ENCODE measurements at regions not wholly inside any gene's neighbourhood (a gene's known extent, or its start where the extent isn't known, plus 50 kb on each side); places are given as distances from the start of the nearest gene placed in this dataset.

- peak; percentile 75 to 83 for DNase-seq
Measured at GRCh38 chr16:86018487-86018886, 119.5 kb downstream of the IRF8 start.

- DNase-seq, result no peak
Measured at GRCh38 chr16:86018941-86019340, 120.0 kb downstream of the IRF8 start.

- no peak for DNase-seq
Measured at GRCh38 chr16:86019446-86020047, 120.6 kb downstream of the IRF8 start.

DNA sequence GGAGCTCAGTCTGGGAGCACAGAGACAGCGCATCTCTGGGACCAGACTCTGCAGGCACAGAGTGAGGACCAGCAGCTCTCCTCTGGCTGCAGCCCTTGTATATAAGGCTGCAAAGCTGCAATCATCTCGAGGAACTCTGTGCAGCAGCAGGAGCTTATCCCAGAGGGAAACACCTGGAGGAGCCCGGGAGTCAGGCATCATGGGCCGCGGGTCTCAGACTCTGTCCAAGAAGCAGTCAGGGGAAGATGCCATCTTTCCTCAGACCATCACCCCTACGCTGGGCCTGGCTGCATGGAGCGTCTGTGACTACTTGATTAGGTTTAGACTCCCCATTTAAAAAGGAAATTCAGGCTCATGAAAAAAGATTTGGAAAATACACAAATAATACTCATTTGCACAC, 122.0 kb downstream of the IRF8 start:
- no peak for DNase-seq

GRCh38 chr16:86022381-86022960, 123.5 kb downstream of the IRF8 start:
- no peak for DNase-seq

GRCh38 chr16:86024210-86024609, 125.2 kb downstream of the IRF8 start:
- no peak for DNase-seq

DNA sequence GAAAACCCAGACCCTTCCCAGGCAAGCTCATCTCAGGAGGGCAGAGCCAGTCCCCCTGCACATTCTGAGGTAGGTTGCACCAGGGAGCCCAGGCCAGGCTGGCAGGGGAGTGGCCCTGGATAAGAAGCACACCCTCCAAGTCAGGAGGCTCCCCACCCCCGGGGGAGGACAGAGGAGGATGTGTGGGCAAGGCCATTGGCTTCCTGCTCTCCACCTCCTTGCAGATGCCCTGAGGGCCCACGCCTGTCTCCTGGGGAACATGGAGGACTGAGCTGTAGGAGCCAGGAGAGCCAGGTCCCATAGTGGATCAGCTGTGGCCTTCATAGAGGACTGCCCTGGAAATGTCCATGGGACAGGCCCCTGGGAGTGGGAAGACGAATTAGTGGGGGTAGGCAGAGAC, 126.7 kb downstream of the IRF8 start:
- DNase-seq, result no peak

DNA sequence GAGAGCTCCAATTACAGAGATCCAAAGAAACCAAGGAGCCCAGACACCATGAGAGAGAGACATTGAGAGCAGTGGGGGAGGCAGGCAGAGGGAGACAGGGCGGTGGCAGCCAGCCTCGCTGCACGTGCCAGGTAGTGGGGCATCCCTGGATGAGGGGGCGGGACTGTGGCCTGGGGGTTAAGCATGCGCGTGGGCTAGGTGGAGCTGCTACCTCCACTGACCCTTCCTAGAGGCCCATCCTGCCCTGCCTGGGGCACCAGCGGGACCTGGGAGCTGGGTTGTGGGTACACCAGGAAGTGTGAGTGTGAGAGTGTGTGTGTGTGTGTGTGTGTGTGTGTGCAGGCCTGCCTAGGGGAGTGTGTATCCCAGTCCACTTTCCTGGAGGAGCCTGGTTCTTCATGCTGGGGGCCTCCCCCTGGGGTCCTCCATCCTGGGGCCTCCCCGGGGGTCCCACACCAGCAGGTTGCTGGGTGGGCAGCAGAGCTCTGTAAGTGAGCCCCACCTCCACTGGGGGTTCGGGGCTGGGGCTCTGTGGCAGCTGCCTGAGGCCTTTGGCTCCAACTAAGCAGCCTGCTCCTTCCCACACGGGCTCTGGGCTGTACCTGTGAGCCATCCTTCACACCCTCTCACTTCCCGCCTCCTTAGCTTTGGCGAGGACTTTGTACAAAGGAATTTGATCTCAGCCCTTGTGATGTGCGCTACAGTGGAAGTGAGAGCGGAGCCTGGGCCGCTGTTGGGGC, 127.4 kb downstream of the IRF8 start:
- no peak for DNase-seq

DNA sequence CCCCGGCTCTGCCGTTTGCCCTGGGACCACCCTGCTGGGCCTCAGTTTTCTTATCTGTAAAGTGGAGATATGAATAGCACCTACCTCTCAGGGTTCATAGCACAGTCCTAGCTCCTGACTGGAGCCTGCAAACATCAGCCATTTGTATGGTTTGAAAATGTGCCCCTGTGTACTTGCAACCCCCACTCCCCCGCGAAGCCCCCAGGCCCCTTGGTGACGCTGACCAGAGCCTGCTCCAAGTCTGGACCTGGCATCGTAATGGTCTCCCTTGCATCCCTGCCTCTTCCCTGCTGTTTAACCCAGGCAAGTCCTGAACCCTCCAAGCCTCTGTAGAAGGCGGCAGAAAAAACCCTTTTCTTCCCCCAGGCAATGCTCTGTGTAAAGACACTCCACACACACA, 128.0 kb downstream of the IRF8 start:
- DNase-seq, result no peak

DNA sequence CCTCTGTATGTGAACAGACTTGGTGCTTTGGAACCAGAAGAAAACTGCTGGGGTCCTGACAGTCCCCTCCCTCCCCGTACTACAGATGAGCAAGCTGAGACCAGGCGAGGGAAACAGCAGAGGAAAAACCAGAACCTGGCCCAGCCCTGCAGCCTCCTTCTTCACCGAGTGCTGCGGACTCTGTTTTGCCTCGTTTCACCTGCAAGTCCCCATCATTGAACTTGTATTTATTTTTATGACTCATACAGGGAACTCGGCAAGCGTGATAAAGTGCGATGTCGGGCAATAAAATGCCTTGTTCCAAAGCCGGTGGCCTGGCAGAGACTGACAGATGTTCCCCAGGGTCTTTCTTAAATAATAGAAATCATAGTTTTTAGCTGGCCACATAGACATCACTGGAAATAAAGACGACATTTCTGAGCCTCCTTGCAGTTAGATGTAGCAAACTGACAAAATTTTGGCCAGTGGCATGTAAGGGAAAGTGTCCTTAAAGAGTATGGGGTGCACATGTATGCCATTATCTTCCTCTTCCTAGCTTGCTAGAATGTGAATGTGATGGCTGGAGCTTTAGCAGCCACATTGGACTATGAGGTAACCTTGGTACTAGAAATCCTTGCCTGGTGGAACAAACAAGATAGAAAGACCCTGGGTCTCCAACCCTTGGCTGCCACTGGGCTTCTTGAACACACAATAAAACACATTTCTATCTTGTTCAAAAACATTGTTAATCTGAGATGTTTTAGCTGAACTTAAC, 128.6 kb downstream of the IRF8 start:
- no peak for DNase-seq

GRCh38 chr16:86029131-86029741, 130.3 kb downstream of the IRF8 start:
- no peak for DNase-seq

DNA sequence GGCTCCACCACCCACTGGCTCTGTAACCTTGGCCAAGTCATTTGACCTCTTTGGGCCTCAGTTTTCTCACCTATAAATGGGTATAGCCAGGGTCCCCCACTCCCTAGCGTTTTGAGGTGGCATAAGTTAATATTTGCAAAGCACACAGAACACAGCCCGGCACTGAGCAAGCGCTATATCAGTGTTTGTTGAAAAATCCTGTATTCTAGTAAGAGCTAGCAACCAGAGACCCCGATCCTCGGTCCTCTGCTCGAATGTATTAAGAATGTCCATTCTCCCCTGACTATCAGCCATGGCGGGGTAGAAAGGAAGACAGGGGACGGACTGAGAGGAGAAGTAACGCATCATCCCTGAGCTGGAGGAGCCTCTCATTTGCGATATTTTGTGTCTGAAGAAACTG, 131.2 kb downstream of the IRF8 start:
- DNase-seq, result no peak

GRCh38 chr16:86031141-86031678, 132.2 kb downstream of the IRF8 start:
- DNase-seq, result no peak

DNA sequence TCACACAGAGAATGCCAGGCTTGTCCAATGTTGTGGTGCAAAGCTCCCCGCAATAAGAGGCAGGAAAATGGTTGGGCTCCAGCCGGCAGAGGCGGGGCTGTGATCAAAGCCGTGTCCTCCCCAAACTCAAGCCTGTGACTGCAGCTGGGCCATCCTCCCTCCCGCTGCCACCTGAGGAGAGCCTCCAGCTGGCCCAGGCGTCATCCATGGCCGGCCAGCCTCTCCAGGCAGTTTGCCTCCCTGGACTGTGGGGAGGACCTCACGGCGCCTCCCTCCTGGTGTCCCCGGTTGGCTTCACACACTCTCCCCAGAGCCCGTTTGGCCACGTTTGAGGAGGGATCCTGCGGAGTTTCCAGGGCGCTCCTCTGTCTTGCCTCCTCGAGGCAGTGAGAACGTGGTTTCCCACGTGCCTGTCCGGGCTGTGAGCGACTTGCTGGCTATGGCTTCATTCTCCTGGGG, 134.1 kb downstream of the IRF8 start:
- DNase-seq, result no peak

GRCh38 chr16:86033971-86034370, 135.0 kb downstream of the IRF8 start:
- no peak for DNase-seq

DNA sequence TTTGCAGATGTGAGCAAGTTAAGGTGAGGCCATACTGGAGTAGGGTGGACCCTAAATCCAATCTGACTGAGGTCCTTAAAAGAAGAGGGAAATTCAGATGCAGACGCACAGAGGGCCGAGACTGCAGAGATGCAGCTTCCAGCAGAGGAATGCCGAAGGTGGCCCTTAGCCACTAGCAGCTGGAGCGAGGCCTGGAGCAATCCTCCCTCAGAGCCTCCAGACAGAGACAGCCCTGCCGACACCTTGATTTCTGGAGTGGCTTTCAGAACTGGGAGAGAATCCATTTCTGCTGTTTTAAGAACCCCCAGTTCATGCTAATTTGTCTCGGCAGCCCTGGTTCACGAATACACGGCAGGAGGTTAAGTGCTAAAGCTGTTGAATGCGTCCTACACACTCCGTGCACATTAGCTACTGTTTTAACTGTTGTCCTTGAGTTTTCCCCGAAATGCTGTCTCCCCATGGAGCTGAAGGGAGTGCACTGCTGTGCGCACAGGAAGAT, 135.5 kb downstream of the IRF8 start:
- no peak for DNase-seq

GRCh38 chr16:86035906-86036305, 136.9 kb downstream of the IRF8 start:
- DNase-seq, result no peak

DNA sequence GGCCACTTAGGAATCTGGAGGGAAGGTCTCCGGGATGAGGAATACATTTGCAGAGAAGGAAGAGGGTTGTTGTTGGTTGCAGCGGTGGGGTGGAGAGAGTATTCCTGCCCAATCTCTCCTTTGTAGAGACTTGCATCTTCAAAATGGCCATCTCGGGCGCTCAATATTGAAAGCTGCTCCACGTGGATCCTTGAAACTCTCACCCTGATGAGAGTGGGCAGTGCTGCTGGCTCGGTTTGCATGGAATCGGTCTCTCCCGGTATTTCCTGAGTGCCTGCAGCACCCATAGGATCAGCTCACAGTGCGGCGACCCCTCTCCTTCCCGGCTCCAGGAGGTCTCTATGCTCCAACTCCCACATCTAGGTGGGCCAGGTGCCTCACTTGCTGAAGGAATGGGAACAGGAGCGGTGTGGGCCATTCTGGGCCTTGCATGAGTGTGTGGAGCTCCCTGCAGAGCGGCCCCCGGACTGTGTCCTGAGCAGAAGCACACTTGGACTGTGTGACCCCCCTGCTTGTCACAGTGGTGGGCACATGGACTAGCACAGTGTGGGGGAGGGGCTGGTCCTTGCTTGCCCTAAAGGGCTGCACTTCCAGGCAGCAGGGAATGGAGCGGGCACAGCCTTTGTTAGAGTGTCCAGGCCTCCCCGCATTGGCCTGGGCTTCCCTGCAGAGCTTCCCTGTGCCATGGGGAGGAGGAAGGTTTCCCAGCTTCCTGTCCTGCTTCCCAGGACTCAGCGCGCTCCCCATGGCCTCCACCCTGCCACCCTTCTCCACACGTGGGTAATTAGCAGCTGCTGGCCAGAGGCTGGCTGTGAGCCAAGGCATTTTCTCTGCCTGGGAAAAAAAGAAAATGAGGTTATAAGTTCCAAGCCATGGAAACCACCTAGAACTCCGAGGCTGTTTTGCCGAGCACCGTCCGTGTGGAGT, 139.3 kb downstream of the IRF8 start:
- DNase-seq, result no peak

GRCh38 chr16:86038926-86039310, 140.0 kb downstream of the IRF8 start:
- DNase-seq, result peak in 1 of 2 donors; percentile 5

DNA sequence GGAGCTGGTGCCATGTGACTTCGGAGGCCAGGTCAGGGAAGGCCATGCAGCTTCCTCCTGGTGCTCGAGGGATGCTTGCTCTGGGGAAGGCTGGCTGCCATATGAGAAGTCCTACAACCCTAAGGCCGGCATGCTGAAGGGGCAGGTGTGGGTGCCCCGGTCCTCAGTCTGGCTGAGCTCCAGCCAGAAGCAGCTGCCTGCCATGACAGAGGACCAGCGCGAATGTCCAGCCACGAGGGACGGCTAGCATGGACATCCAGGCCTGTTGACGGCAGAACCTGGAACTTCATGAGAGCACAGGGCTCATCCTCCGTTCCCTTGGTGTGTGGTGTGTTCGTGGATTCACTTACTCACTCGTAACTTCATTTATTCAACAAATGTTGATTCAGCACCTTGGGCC, 140.6 kb downstream of the IRF8 start:
- no peak for DNase-seq

GRCh38 chr16:86040496-86040895, 141.5 kb downstream of the IRF8 start:
- no peak for DNase-seq

DNA sequence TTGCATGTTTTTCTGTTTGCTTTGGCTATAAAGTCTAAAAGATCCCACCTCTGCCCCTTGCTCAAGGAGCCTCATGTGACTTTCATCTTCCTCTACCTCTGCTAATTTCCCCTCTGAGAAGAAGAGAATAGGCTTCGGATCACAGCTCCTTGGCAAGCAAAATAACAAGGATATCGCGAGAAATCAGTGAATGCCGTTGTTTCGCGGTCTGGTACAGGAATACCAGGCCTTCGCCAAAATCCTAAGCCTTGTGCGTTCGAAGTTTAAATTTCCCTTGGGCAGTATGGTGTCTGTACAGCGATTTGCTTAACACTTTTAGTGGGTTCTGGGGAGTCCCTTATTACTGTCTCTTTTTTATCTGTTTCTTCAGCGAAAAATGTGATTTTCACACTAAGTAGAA, 142.3 kb downstream of the IRF8 start:
- DNase-seq, result no peak

All from inflammatory macrophage treated with lipopolysaccharide for 1 hour (primary cell).